HepG2 (cell line): ENCODE measurements at regions not wholly inside any gene's neighbourhood (a gene's known extent, or its start where the extent isn't known, plus 50 kb on each side); places are given as distances from the start of the nearest gene placed in this dataset.

Experiments used
- ATAC-seq: fragments of 200-7000 bp; cut with Tn5 transposase; 3 replicates; pipeline ENCODE4 v1.9.1; 2020; ENCODE audit warnings: mild to moderate bottlenecking, moderate library complexity
- BruUV-seq: library from RNA; stranded (reverse); fragments of 400-500 nt; replicated peaks from 2 replicates; lab custom pipeline; 2021; lab: Mats Ljungman, UMichigan
- CTCF ChIA-PET: fragments of 300-600 bp; formaldehyde crosslinking; extraction: SDS; loops from one replicate; lab custom pipeline; 2021; ENCODE audit warnings: low total read pairs, inconsistent platforms, low intra/inter-chr PET ratio; lab: Yijun Ruan, JAX
- POLR2A ChIA-PET: fragments of 350-600 bp; sonication (Branson Sonifier 250); formaldehyde crosslinking; loops from one replicate; lab custom pipeline; 2020; ENCODE audit warnings: antibody characterized with exemption, inconsistent platforms; lab: Yijun Ruan, JAX
- DNase-seq: peaks from one replicate; pipeline ENCODE4 v3.0.0-alpha.2; 2015; ENCODE audit warnings: low spot score
- FAIRE-seq: peaks from 3 replicates; lab custom pipeline; 2011; peaks lifted over from hg19 to GRCh38; lab: Jason Lieb, UNC
- H2AFZ ChIP-seq: one replicate; pipeline ENCODE4 v1.6.1; 2011; ENCODE audit warnings: low read length, inconsistent platforms
- H3K27ac ChIP-seq: fragments of 300-600 bp; 3 replicates; pipeline ENCODE4 v1.8.0; 2011; ENCODE audit warnings: mixed run types, mild to moderate bottlenecking, mixed read lengths, low read length, inconsistent platforms; ENCODE audit not compliant: insufficient read depth; ENCODE audit errors: extremely low read length
- H3K27me3 ChIP-seq, 2 experiments: fragments of 200-600 bp in 1 of 2; 2 replicates in 1 of 2; 3 replicates in 1 of 2; pipeline versions ENCODE4 v1.6.0 to v1.8.0; 2011; ENCODE audit warnings: low read length in 2 of 2, mild to moderate bottlenecking in 2 of 2, moderate library complexity in 2 of 2, inconsistent platforms in 1 of 2; ENCODE audit not compliant: insufficient read depth in 2 of 2, control insufficient read depth in 1 of 2
- H3K36me3 ChIP-seq, 2 experiments: fragments of 200-600 bp in 1 of 2; replicated peaks in 1 of 2; 2 replicates in 1 of 2; 3 replicates in 1 of 2; pipeline versions ENCODE4 v1.5.1 to v1.8.0; 2011; ENCODE audit warnings: low read length in 2 of 2, inconsistent platforms in 1 of 2; ENCODE audit not compliant: insufficient read depth in 2 of 2, control insufficient read depth in 1 of 2
- H3K4me1 ChIP-seq: 2 replicates; pipeline ENCODE4 v1.5.1; 2012; ENCODE audit warnings: low read length, inconsistent platforms; ENCODE audit not compliant: insufficient read depth
- H3K4me2 ChIP-seq: 2 replicates; pipeline ENCODE4 v1.6.0; 2011; ENCODE audit warnings: low read depth, low read length, inconsistent platforms
- H3K4me3 ChIP-seq, 3 experiments: fragments of 200-600 bp in 1 of 3; sonication (generic), shearing (Covaris generic) in 1 of 3; replicated peaks in 1 of 3; 2 replicates each; pipeline ENCODE4 v1.5.1; 2011 to 2016; ENCODE audit warnings: low read length in 3 of 3, inconsistent platforms in 2 of 3, low read depth in 2 of 3, mild to moderate bottlenecking in 2 of 3, control low read depth in 1 of 3, mixed read lengths in 1 of 3; ENCODE audit not compliant: insufficient read depth in 1 of 3
- H3K79me2 ChIP-seq: one replicate; pipeline ENCODE4 v1.6.1; 2011; ENCODE audit warnings: low read length, inconsistent platforms; ENCODE audit not compliant: insufficient read depth
- H3K9ac ChIP-seq: 2 replicates; pipeline ENCODE4 v1.6.0; 2011; ENCODE audit warnings: mild to moderate bottlenecking, low read depth, low read length, inconsistent platforms; ENCODE audit not compliant: insufficient read depth
- H3K9me3 ChIP-seq: 2 replicates; pipeline ENCODE4 v1.5.1; 2012; ENCODE audit warnings: mild to moderate bottlenecking, low read length
- H4K20me1 ChIP-seq: 2 replicates; pipeline ENCODE4 v1.6.0; 2011; ENCODE audit warnings: inconsistent platforms, mild to moderate bottlenecking, low read length, moderate library complexity; ENCODE audit not compliant: insufficient read depth
- CEBPG ChIP-seq: IDR thresholded peaks from 2 replicates; pipeline ENCODE4 v1.6.1; 2016
- ERF ChIP-seq: IDR thresholded peaks from 2 replicates; pipeline ENCODE4 v1.6.1; 2018; ENCODE audit warnings: missing biosample characterization, missing genetic modification reagents
- FOXP1 ChIP-seq, 2 experiments: fragments of 450-650 bp in 1 of 2; IDR thresholded peaks; 2 replicates each; pipeline ENCODE4 v1.6.1; 2017 to 2018; ENCODE audit warnings: antibody characterized with exemption in 1 of 2
- JUN ChIP-seq: sonication (generic); formaldehyde crosslinking; IDR thresholded peaks from 2 replicates; pipeline ENCODE4 v1.4.0; 2020; ENCODE audit warnings: mild to moderate bottlenecking, missing genetic modification reagents
- KDM5A ChIP-seq: fragments of 200-600 bp; sonication (generic); IDR thresholded peaks from 2 replicates; pipeline ENCODE4 v1.7.0; 2018; ENCODE audit warnings: antibody characterized with exemption, mild to moderate bottlenecking, low read length, borderline replicate concordance
- NBN ChIP-seq: fragments of 450-650 bp; conservative IDR thresholded peaks from 2 replicates; pipeline ENCODE4 v1.6.1; 2017
- NCOA1 ChIP-seq: sonication (generic); formaldehyde crosslinking; IDR thresholded peaks from 2 replicates; pipeline ENCODE4 v1.9.0; 2021; ENCODE audit warnings: missing genetic modification reagents
- NFE2L2 ChIP-seq: fragments of 150-350 bp; IDR thresholded peaks from 2 replicates; pipeline ENCODE4 v1.6.1; 2014; ENCODE audit warnings: low read length
- NFKB2 ChIP-seq: sonication (generic); formaldehyde crosslinking; IDR thresholded peaks from 2 replicates; pipeline ENCODE4 v1.4.0; 2020; ENCODE audit warnings: missing genetic modification reagents, borderline replicate concordance
- TGIF2 ChIP-seq: IDR thresholded peaks from 2 replicates; pipeline ENCODE4 v1.6.1; 2016; ENCODE audit warnings: control low read depth, missing compliant biosample characterization
- XBP1 ChIP-seq: sonication (generic); formaldehyde crosslinking; IDR thresholded peaks from 2 replicates; pipeline ENCODE4 v1.5.0; 2020; ENCODE audit warnings: missing genetic modification reagents
- ZNF121 ChIP-seq: sonication (generic); formaldehyde crosslinking; IDR thresholded peaks from 2 replicates; pipeline ENCODE4 v1.5.0; 2020; ENCODE audit warnings: mild to moderate bottlenecking, missing genetic modification reagents
- ZNF20 ChIP-seq: sonication (generic); formaldehyde crosslinking; IDR thresholded peaks from 2 replicates; pipeline ENCODE4 v1.4.0; 2020; ENCODE audit warnings: mild to moderate bottlenecking, moderate library complexity, missing genetic modification reagents
- ZNF251 ChIP-seq: sonication (generic); formaldehyde crosslinking; IDR thresholded peaks from 2 replicates; pipeline ENCODE4 v1.9.0; 2021; ENCODE audit warnings: mild to moderate bottlenecking, missing genetic modification reagents
- ZSCAN30 ChIP-seq: sonication (generic); formaldehyde crosslinking; IDR thresholded peaks from 2 replicates; pipeline ENCODE4 v1.5.0; 2020; ENCODE audit warnings: mild to moderate bottlenecking, missing genetic modification reagents
- WGBS: methylation state at CpG from one replicate; pipeline ENCODE4 v1.1.6; 2017; ENCODE audit warnings: low lambda C conversion rate; 5-methylcytosine and 5-hydroxymethylcytosine counted together
- in situ Hi-C: cut with HindIII; loops from 2 replicates; pipeline ENCODE4 v1.10.0; 2017; ENCODE audit warnings: low pct_unique_long_range_greater_than_20kb; ENCODE audit not compliant: extremely low pct_ligation_motif_present
- intact Hi-C: fragments of 100-400 bp; cut with micrococcal nuclease; formaldehyde crosslinking; loops from one replicate; pipeline ENCODE4 v1.10.0; 2022; ENCODE audit not compliant: unreplicated experiment
- TF ChIP-seq, protein P1 (sequence below): sonication (generic); formaldehyde crosslinking; IDR thresholded peaks from 2 replicates; pipeline ENCODE4 v1.8.0; 2022; ENCODE audit warnings: missing genetic modification reagents, mild to moderate bottlenecking, inconsistent platforms, borderline replicate concordance
- TF ChIP-seq, protein P2 (sequence below): IDR thresholded peaks from 2 replicates; pipeline ENCODE4 v1.6.1; 2016; ENCODE audit warnings: low read depth, control low read depth
- TF ChIP-seq, protein P3 (sequence below): sonication (generic); formaldehyde crosslinking; IDR thresholded peaks from 2 replicates; pipeline ENCODE4 v1.5.0; 2020; ENCODE audit warnings: mild to moderate bottlenecking, missing genetic modification reagents

DNA sequence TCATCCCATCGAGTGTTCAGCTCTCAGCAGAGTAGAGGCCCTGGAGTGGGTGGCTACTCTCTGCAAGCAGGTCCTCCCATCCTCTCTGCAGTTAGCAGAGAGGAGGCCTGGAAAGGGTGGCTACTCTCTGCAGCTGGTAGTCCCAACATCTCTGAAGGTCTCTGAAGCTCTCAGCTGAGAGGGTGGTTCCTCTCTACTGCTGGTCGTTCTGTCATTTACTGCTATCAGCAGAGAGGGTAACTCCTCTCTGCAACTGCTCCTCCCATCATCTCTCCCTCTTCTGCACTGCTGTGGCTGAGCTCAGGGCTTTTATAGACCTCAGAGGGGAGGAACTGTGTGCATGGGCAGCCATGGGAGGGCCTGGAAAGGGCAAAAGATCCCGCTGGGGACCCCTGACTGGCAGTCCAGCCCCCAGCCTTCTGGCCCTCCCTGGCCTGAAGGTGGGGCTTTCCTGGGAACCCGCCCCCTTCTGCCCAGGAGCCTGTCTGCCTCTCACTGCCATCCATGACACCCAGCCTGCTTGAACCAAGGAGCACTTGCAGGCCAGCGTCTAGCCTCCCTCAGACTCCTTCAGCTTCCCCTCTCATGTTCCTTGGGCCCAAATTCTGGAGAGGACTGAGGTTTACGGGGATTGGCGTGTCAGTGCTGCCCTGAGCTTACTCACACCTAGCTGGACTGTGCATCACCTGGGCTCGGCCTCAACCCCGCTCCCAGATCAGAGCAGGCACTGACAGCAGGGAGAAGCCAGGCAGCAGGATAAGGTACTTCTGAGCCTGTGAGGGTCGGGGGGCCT, 898.3 kb upstream of the NEGR1 start:
- ATAC-seq (no peak), FAIRE-seq (no peak), DNase-seq (no peak)
- no TSS peak for BruUV-seq
- intact Hi-C loops (no loop called here), in situ Hi-C loops (no loop called here)
- H3K9me3 ChIP-seq: peaks cover 72% of the 10 kb centered on the region
- H3K4me2 ChIP-seq: no peak overlapping the region
- H3K27me3 ChIP-seq: no peaks in the 10 kb centered on the region
- H3K4me1 ChIP-seq: no peaks in the 10 kb centered on the region
- H4K20me1 ChIP-seq: no peaks in the 10 kb centered on the region
- no peak overlapping the region for H3K27ac ChIP-seq
- WGBS: 19% methylated on average over 6 of the region's 10 CpGs
- CTCF ChIA-PET: no interaction called here
- POLR2A ChIA-PET: no interaction called here
- H3K9ac ChIP-seq: no peak overlapping the region
- no peaks in the 10 kb centered on the region for H3K79me2 ChIP-seq
- H3K36me3 ChIP-seq: no peaks in the 10 kb centered on the region
- no peak overlapping the region for H2AFZ ChIP-seq
- H3K4me3 ChIP-seq: no peak overlapping the region
- TF ChIP-seq NBN (no peak), TGIF2 (CRISPR knock-in tag) (no peak), ERF (CRISPR knock-in tag) (no peak), ZNF251 (CRISPR knock-in tag) (no peak), NFKB2 (CRISPR knock-in tag) (no peak), XBP1 (no peak), FOXP1 (IDR thresholded peaks at IDR 0.05) (no peak), FOXP1 (CRISPR knock-in tag; IDR thresholded peaks at IDR 0.05) (no peak), ZSCAN30 (CRISPR knock-in tag) (no peak), JUN (CRISPR knock-in tag) (no peak), NCOA1 (CRISPR knock-in tag) (no peak), CEBPG (CRISPR knock-in tag) (no peak), ZNF20 (CRISPR knock-in tag) (no peak), KDM5A (no peak), ZNF121 (no peak), NFE2L2 (no peak)
- TF ChIP-seq, protein P1, sequence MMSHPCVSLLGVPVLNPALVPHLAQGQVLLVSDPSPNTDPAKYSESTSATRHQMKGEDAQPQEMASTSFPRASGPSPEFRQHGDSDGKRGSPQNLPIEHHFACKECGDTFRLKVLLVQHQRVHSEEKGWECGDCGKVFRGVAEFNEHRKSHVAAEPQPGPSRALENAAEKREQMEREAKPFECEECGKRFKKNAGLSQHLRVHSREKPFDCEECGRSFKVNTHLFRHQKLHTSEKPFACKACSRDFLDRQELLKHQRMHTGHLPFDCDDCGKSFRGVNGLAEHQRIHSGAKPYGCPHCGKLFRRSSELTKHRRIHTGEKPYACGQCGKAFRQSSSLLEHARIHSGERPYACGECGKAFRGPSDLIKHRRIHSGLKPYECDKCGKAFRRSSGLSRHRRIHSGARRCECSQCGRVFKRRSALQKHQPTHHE (CRISPR knock-in tag): no peak
- TF ChIP-seq, protein P2, sequence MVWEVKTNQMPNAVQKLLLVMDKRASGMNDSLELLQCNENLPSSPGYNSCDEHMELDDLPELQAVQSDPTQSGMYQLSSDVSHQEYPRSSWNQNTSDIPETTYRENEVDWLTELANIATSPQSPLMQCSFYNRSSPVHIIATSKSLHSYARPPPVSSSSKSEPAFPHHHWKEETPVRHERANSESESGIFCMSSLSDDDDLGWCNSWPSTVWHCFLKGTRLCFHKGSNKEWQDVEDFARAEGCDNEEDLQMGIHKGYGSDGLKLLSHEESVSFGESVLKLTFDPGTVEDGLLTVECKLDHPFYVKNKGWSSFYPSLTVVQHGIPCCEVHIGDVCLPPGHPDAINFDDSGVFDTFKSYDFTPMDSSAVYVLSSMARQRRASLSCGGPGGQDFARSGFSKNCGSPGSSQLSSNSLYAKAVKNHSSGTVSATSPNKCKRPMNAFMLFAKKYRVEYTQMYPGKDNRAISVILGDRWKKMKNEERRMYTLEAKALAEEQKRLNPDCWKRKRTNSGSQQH (CRISPR knock-in tag): no peak
- TF ChIP-seq, protein P3, sequence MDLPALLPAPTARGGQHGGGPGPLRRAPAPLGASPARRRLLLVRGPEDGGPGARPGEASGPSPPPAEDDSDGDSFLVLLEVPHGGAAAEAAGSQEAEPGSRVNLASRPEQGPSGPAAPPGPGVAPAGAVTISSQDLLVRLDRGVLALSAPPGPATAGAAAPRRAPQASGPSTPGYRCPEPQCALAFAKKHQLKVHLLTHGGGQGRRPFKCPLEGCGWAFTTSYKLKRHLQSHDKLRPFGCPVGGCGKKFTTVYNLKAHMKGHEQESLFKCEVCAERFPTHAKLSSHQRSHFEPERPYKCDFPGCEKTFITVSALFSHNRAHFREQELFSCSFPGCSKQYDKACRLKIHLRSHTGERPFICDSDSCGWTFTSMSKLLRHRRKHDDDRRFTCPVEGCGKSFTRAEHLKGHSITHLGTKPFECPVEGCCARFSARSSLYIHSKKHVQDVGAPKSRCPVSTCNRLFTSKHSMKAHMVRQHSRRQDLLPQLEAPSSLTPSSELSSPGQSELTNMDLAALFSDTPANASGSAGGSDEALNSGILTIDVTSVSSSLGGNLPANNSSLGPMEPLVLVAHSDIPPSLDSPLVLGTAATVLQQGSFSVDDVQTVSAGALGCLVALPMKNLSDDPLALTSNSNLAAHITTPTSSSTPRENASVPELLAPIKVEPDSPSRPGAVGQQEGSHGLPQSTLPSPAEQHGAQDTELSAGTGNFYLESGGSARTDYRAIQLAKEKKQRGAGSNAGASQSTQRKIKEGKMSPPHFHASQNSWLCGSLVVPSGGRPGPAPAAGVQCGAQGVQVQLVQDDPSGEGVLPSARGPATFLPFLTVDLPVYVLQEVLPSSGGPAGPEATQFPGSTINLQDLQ (CRISPR knock-in tag): no peak
